Tibial nerve (tissue), 4 donors: ENCODE measurements at regions not wholly inside any gene's neighbourhood (a gene's known extent, or its start where the extent isn't known, plus 50 kb on each side); places are given as distances from the start of the nearest gene placed in this dataset.

ENCODE experiments used
- CTCF ChIP-seq, 5 experiments: fragments of 200-600 bp in 3 of 5; fragments of 450-650 bp in 2 of 5; sonication (generic) in 3 of 5; IDR thresholded peaks; one replicate each; pipeline ENCODE4 v1.5.1; 2016 to 2019; ENCODE audit warnings: antibody characterized with exemption in 5 of 5, mild to moderate bottlenecking in 3 of 5, moderate library complexity in 2 of 5
- EP300 ChIP-seq, 2 donors: sonication (generic); formaldehyde crosslinking; IDR thresholded peaks; one replicate each; pipeline ENCODE4 v1.6.1; 2017; ENCODE audit warnings: antibody characterized with exemption in 2 of 2, mild to moderate bottlenecking in 1 of 2
- POLR2A ChIP-seq, 2 donors: fragments of 450-650 bp; IDR thresholded peaks; one replicate each; pipeline ENCODE4 v1.6.1; 2017; ENCODE audit warnings: antibody characterized with exemption in 2 of 2, mild to moderate bottlenecking in 2 of 2, moderate library complexity in 2 of 2

- TF ChIP-seq CTCF (IDR thresholded peaks at IDR 0.05) (no peak), POLR2A (IDR thresholded peaks at IDR 0.05) (no peak), EP300 (IDR thresholded peaks at IDR 0.05) (no peak)
These were observed 148.4 kb upstream of the RGS6 start for GRCh38 chr14:71783786-71784185.
